HL-60/S4 (cell line): ENCODE measurements at regions not wholly inside any gene's neighbourhood (a gene's known extent, or its start where the extent isn't known, plus 50 kb on each side); places are given as distances from the start of the nearest gene placed in this dataset.

Source experiments
- in situ Hi-C: fragments of 300-500 bp; cut with MboI; formaldehyde crosslinking; loops from 2 replicates; pipeline ENCODE4 v1.14.3; 2022; ENCODE audit warnings: low sequenced_read_pairs

DNA sequence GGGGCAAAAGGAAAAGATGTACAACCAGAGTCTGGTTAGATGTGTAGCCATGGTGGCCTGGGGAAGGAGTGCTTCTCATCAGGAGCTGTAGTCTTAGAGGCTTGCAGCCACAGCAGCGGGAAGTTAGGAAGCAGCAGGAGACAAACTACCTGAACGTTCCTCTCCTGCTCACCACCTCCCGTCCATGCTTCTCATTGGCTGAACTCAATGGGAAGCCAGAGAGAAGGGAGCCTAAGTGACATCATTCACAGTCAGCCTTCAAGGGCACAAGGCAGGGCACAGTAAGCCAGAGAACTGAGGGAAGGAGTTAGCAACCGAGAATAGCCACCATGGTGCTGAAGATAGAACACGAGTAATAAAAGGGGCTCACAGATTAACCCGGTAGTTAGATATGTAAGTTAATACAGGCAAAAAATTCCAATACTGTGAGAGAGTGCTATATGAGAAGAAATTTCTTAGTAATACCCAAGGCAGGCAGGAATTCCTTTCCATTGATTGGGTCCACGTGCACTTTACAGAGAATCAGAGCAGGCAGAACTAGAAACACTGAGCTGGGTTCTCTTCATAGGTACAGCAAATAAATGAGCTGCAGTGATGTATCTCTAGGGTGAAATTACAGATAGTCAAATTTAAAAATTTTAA lies 391.5 kb upstream of the DACH1 start:
- in situ Hi-C loops, result no loop called here

DNA sequence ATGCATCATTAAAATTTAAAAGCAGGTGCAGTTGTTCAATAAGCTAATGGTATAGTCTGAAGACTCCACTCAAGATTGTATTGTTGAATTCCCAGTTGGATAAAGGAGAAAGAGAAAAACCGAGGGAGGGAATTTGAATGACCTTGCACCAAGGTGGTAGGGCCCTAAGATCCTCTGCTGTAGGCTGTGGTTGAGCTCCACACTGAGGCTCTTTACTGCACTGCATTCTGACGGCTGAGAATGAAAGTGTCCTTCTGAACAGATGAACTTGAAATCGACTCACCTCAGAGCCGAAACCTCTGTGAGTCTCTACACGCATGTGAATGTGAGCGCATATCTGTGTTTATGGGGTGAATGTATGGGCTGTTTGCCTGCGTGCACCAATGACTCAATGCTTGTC lies 388.9 kb upstream of the DACH1 start:
- in situ Hi-C loops, result no loop called here

- in situ Hi-C loops, result no loop called here
Observed at GRCh38 chr13:72253754-72254153, 386.8 kb upstream of the DACH1 start.

- in situ Hi-C loops, result no loop called here
Observed at GRCh38 chr13:72246396-72246795, 379.4 kb upstream of the DACH1 start.

- in situ Hi-C loops, result no loop called here
Observed at GRCh38 chr13:72244788-72245187, 377.8 kb upstream of the DACH1 start.

GRCh38 chr13:72230131-72230530 lies 363.1 kb upstream of the DACH1 start:
- in situ Hi-C loops, result no loop called here

GRCh38 chr13:72229067-72229466 lies 362.1 kb upstream of the DACH1 start:
- in situ Hi-C loops, result no loop called here

DNA sequence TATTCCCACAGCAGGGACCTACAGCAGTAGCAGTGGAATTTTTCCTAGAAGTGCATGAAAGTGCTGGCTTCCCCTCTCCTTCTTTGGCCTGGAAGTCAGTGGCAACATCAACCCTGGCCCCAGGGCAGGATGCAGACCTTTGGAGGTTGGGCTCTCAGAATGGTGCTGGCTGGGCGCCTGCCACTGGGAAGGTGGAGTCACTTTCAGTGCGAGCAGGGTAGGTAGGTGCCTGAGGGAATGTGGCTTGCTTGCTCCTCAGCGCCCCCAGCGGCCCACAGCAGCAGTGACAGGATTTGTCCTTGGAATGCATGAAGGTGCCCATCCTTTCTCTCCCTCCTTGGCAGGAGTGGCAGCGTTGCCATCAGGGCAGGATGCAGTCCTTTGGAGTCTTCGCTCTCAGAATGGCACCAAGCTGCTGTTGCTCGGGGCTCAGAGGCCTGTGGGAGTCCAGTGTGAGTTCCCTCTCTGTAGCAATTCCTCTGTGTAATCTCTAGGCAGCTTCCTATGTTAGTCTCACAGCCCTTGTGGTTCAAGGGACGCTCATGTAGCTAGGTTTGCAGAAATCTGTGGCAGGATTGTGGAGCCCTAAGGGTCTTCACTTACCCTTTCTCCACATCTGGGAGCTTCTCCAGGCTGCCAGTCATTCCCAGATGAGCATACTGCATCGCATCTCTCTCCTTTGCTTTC lies 354.4 kb upstream of the DACH1 start:
- in situ Hi-C loops, result no loop called here

DNA sequence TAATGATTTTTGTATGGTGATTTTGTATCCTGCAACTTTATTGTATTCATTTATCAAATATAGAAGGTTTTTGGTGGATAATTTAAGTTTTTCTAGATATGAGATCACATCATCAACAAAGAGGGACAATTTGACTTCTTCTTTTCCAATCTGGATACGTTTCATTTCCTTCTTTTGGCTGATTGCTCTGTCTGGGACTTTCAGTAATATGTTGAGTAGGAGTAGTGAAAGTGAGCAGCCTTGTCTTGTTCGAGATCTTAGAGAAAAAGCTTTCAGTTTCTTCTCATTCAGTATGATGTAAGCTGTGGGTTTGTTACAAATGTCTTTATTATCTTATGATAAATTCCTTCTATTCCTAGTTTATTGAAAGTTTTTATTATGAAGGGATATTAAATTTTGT lies 352.0 kb upstream of the DACH1 start:
- in situ Hi-C loops, result no loop called here

GRCh38 chr13:72217142-72217541 lies 350.1 kb upstream of the DACH1 start:
- in situ Hi-C loops, result no loop called here

GRCh38 chr13:72208112-72208645 lies 341.2 kb upstream of the DACH1 start:
- in situ Hi-C loops, result no loop called here

DNA sequence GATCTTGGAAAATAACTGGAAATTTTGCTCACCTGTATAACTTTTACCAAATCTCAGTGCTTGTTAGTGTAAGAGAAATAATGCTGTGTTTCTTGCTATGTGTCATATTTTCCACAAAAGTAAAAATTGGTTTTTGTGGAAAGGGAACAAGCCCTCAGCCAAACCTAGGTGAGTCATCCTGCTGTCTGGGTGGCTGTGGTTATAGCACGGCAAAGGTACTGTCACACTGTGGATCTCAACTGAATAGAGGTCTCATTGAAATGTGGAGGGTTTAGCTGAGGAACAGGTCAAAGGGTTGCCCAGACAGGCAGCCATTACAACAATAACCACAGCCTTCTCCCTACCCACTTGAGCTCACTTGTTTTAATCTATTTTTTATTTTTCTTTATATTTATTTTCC lies 338.8 kb upstream of the DACH1 start:
- in situ Hi-C loops, result no loop called here

DNA sequence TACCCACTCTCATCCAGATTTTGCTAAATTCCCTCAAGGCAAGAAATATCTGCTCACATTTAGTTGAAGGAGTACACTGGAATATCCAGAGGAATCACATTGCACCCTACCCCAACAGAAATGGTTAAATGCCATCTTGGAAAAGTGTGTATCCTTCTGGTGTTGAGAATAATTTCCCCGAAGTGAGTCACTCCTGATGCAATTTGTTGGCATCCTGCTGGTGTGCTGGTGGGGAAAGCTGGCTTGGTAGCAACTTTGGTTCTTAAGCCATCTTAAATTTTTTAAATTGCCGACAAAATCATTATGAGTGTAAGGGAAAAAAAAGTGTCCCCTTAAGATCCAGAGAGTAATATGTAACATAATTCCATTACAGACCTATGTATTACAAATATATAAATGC lies 337.3 kb upstream of the DACH1 start:
- in situ Hi-C loops, result no loop called here

DNA sequence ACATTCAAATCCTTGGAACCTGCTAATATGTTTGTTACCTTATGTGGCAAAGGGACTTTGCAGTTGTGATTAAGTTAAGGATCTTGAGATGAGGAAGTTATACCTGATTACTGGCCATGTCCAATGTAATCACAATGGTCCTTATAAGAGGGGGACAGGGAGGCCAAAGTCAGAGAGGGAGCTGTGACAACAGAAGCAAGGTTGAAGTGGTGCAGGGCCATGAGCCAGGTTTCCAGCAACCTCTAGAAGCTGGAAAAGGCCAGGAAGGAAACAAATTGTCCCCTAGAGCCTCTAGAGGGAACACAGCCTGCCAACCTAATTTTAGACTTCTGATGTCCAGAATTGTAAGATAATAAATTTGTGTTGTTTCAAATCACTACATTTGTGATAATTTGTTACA lies 334.7 kb upstream of the DACH1 start:
- in situ Hi-C loops, result no loop called here

GRCh38 chr13:72199640-72200039 lies 332.6 kb upstream of the DACH1 start:
- in situ Hi-C loops, result no loop called here

- in situ Hi-C loops, result no loop called here
Observed at GRCh38 chr13:72198967-72199560, 332.1 kb upstream of the DACH1 start.

DNA sequence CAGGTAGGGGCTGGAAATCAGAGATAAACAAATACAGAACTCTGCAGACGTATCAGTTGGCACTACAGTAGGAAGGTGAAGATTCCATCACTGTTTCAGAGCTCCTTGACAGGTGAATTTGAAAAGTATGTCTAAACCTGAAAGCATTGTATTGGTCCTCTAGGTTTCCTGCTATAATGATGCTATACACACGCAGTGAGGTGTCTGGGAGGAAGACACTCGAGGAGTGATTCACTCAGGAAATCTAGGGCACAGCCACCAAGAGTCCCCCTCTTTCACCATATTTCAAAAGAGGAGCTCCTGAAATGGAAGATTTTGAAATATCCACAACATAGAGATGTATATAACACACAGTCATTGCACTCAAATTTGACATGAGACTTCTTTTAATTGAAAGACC lies 331.0 kb upstream of the DACH1 start:
- in situ Hi-C loops, result no loop called here

GRCh38 chr13:72195044-72195704 lies 328.2 kb upstream of the DACH1 start:
- in situ Hi-C loops, result no loop called here

DNA sequence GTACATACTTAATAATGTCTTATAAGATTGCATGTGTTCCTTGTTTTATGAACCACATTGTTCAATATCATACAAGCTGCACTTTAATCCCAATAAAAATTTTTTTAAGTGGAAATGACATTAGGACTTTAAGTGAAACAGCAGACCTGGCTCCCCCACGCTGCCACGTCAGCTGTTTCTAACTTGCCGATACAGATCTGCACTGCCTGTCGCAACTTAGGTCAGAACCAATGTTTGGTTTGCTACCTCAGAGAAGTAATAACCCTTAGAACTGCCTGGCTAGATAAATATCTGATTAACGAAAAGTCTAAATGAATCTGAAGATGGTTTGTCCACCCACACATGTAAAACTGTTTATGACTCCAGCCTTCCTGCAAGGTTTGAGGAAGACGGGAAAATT lies 327.5 kb upstream of the DACH1 start:
- in situ Hi-C loops, result no loop called here

DNA sequence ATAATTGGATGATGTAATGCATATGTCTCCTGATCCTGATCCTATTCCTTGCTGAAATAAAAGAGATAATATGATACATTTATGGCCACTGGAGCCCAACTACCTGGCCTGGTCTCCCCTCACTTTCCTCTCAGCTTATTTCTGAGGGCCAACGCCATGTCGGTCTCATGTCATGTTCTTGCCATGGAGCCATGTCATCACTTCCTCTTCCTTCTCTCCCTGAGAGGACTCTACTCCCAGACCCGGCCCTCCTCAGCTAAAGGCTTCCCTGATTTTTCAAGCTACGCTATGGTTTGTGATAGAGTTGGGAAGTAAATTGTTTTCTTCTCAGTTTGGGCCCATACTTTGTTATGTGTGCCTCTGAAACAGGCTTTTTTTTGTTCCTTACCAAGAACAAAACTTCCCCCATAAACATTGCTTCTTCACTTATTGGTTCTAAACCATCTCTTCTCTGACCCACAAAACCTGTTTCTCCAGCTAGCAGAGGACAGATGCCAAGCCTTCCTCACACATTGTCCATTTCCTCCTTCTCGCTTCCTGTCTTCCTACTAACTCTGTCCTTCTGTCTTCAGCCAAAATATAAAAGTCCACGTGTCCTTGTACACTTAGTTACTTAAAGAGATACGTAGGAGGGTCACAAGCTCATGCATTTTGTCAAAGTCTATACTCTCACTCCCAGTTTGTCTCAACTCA lies 319.9 kb upstream of the DACH1 start:
- in situ Hi-C loops, result no loop called here

GRCh38 chr13:72185776-72186175 lies 318.8 kb upstream of the DACH1 start:
- in situ Hi-C loops, result no loop called here
